NAMALWA (cell line): ENCODE measurements at regions not wholly inside any gene's neighbourhood (a gene's known extent, or its start where the extent isn't known, plus 50 kb on each side); places are given as distances from the start of the nearest gene placed in this dataset.

ENCODE experiments used
- DNase-seq: peaks from one replicate; pipeline ENCODE4 v3.0.0-alpha.2; 2015; ENCODE audit warnings: low spot score

GRCh38 chr2:136468799-136469369, 296.5 kb upstream of the THSD7B start:
- no peak for DNase-seq

DNA sequence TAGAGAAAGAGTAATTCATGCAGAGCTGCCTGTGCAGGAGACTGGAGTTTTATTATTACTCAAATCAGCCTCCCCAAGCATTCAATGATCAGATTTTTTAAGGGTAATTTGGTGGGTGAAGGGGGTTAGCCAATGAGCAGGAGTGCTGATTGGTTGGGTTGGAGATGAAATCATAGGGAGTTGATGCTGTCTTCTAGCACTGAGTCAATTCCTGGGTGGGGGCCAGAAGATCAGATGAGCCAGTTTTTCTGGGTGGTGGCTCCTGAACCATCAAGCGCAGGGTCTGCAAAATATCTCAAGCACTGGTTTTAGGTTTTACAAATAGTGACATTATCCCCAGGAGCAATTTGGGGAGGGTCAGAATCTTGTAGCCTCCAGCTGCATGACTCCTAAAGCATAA, 312.8 kb upstream of the THSD7B start:
- DNase-seq = no peak

- DNase-seq = no peak
Observed at GRCh38 chr2:136448986-136449780, 316.2 kb upstream of the THSD7B start.

- no peak for DNase-seq
Observed at GRCh38 chr2:136448432-136448831, 316.9 kb upstream of the THSD7B start.

DNA sequence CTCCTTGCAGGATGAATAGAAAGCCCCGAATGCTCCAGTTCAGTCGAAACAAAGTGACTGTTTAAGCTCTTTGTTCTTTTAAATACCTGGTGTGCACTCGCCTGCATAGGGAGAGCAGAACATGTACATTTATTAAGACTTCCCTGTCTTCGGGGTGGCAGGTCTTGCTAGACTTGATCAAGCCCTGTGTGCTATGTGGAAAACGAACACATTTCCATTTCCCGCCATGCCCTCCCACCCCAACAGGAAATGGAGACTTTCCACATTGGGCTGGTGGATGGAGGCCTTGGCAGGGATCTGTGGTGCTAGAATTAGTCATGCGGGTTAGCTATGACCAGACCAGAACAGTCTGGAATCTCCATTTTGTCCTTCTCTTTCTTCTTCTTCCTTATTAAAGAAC, 321.0 kb upstream of the THSD7B start:
- no peak for DNase-seq

DNA sequence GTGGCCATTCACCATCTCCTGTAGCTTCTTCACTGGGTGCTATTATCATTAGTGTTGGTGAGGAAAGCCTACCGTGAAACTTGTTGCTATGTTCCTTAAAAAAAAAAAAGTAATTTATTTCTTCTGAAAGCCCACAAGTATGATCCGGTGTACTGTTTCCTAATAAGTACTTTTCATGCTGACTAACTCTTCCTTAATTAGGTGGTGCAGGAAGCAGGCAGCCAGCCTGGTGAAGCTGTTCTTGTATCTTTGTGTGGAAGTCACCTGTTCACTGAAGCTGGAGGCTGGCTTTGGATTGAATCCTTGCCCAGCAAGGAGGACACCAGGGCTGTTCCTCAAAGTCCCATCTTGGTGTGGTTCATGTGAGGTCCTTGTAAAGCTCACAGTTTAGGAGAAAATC, 321.7 kb upstream of the THSD7B start:
- DNase-seq = no peak

GRCh38 chr2:136441979-136442714, 323.2 kb upstream of the THSD7B start:
- DNase-seq = no peak

- no peak for DNase-seq
Observed at GRCh38 chr2:136439064-136439676, 321.2 kb upstream of the CXCR4 start.

DNA sequence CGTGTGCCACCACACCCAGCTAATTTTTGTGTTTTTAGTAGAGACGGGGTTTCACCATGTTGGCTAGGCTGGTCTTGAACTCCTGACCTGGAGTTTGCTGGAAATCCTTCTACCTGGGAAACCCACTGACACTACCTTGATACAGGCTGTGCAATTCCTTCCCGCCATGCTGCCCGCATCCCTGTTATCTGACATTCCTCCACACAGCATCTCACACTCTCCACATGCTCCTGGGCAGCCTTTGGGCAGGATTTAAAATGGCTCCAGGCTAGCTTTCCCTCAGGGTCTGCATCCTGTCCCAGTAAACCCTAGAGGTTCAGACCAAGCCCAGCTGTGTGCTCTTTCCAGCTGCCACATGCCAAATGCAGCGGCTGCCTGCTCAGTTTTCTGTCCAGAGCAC, 319.5 kb upstream of the CXCR4 start:
- no peak for DNase-seq

DNA sequence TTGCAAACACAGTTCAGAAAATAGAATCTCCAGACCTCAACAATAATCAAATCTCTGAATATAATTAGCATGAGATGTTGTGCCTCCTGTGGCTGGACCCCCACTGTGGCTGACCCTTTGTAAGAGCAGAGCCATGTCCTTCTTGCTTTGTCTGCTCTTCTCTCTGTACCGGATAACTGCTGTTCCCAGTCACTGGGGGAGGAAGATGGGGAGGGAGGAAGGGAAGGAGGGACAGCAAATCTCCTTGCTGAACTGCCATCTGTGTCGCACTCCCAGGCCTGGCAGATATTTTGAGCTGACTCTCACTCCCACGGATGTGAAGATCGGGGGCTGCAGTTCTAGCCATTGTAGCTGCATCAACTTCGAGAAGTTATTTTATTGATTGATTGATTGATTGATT, 319.0 kb upstream of the CXCR4 start:
- no peak for DNase-seq

- no peak for DNase-seq
Observed at GRCh38 chr2:136434251-136434715, 316.3 kb upstream of the CXCR4 start.

DNA sequence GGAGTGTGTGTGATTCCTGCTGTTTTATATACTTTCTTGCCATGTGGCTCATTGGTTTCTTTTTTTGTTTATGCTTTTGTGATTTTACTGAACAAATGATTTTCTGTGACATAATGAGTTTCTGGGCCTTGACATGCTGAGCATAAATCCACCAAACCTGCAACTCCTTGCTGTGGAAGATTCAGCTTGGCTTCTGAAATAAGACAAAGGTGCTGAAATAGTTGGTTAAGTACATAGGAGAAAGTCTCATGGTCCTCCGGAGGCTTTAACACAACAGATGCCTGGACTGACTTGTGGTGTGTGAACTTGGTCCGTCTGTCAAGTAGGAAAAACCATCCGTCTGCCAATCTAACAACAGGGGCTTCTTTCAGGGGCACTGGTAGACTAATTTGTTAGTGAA, 315.3 kb upstream of the CXCR4 start:
- no peak for DNase-seq

DNA sequence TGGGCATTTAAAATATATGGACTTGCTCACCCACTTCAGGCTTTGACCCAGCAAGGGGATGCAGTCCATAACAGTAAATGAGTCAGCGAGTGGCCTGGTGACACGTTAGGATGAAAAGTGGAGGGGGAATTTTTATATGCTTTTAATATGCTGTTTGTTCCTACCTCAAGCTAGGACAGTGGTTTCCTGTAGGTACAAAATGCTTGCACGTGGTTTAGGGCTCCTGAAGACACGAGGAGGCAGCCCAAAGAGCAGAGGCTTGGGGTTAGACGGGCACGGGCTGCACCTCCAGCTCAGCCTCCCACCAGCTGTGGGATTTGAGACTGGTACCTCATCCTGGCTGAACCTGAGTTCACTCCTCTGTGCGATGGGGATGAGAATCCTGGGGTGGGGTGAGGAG, 306.2 kb upstream of the CXCR4 start:
- DNase-seq = no peak

DNA sequence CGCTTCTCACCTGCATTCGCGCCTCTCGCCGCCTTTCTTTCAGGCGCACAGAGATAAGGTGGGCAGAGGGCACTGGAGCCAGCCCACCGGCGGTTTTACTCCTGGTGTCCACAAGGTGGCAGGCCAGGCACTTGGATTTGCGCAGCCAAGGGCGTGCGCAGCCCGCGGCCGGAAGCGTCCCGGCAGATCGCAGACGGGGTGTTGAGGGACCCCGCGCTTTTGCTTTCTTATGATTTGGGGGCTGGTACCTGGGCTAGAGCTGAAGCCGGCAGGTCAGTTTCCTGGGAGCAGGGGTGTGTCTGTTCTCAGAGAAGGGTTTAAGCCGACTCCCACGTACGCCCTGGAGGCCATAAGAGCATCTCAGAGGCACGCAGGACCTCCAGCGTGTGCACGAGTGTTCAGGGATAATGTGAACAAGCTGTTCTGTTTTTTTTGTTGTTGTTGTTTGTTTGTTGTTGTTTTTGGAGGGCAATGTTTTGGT, 305.6 kb upstream of the CXCR4 start:
- DNase-seq = peak; percentile 86

DNA sequence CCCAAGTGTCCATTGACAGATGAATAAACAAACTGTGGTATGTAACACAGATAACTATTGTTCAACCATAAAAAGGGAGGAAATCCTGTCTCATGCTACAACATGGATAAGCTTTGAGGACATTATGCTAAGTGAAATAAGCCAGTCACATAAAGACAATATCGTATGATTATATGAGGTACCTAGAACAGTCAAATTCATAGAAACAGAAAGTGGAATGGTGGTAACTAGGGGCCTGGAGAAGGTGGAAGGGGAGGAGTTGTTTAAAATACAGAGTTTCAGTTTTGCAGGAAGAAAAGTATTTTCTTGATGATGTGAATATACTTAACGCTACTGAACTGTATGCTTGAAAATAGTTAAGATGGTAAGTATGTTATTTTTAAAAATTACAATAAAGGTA, 304.6 kb upstream of the CXCR4 start:
- no peak for DNase-seq

DNA sequence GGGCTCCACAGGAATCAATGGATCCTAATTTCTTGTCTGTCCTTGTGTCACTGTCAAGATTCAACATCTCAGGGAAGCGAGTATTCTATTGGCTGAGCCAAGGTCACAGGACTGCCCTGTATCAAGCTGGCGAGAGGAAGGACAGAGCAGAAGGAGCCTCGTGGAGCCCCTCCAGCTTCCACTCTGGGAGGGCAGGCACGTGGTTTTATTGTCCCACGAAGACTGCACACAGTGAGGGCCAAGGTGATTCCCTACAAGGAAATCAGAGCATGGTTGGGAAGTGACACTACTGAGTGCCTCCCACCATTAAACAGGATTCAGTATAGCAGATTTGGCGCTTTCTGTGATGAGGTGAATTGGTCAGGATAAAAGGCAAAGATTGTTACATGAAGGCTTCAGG, 302.4 kb upstream of the CXCR4 start:
- DNase-seq = no peak

- DNase-seq = no peak
Observed at GRCh38 chr2:136411946-136412345, 294.0 kb upstream of the CXCR4 start.

DNA sequence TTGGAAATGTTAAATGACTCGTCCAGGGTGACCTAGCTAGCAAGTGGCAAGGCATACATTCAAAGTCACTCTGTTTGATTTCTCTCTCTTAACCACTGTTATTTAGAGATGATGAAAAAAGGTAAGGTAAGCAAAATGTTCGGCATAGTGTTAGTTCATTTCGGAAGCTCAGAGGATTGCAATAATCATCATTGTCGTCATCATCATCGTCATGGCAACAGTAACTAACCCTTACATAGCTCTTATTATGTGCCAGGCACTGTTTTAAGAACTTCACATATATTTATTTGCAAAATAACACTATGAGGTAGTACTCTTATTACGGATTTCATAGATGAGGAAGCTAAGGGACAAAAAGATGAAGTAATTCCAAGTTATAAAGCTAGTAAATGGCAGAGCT, 292.7 kb upstream of the CXCR4 start:
- DNase-seq = no peak

- DNase-seq = no peak
Observed at GRCh38 chr2:136408795-136409194, 290.8 kb upstream of the CXCR4 start.

GRCh38 chr2:136407952-136408318, 290.0 kb upstream of the CXCR4 start:
- DNase-seq = no peak

DNA sequence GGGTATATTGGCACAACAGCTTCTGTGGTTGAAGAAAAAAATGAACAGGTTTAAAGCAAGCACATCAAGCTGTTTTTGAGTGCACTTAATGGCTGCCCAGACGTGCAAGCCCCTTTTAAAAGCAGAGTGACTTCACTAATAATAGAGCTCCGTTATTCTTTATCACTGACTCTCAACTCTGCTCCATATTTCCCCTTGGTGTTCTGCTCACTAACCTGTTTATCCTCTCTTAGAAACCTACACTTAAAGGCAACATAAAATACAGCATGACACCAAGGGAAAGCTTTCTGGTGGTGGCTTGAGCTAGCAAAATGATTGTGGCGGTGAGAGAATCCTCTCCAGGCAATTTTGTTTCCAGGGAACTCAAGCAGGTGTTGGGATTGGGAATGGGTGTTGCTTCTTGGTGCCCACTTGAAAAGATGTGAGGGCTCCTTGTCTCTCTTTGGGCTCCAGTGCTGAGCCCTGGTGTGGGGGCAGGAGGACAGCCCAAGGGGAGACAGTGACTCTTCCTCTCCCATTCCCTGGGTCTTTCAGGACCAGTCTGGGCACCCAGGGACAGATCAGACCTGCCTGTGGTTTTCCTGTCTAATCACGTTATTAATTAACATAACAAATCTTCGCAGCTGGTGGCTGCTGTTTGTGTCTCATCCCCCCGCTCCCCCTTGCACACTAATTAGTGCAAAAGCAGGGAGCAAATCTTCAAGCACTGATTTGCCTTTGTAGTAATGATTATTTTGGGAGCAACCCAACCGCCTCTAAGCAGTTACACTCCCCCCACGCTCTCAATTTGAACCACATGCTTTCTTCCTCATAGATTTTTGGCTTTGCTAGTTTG, 289.4 kb upstream of the CXCR4 start:
- no peak for DNase-seq

DNA sequence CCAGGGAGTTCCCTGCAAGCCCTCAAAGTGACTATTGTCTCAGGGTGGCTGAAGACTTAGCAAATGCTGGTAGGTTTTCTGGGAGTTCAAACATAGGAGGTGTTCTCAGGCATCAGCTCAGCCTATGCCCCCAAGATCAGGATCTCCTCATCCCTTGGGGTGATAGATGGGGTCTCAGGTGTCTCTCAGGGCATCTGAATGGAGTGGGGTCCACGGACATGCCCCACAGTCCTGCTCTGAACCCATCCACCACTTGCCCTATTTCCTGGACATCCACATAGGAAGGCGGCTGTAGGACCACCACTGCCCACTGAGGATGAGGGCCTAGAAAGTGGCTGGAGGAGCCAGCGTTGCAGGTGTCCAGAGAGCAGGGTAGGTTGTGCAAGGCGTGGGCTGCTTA, 287.0 kb upstream of the CXCR4 start:
- no peak for DNase-seq
